Natural killer cell (primary cell): ENCODE measurements at regions not wholly inside any gene's neighbourhood (a gene's known extent, or its start where the extent isn't known, plus 50 kb on each side); places are given as distances from the start of the nearest gene placed in this dataset.

Experiments
- ATAC-seq, 3 donors: fragments of 150-1000 bp in 2 of 3; fragments of 200-7000 bp in 1 of 3; cut with Tn5 transposase; 1 replicate in 1 of 3; 2 replicates in 2 of 3; pipeline ENCODE4 v1.10.0; 2021; ENCODE audit warnings: mild to moderate bottlenecking in 2 of 3, moderate library complexity in 2 of 3
- DNase-seq, 2 donors: peaks; one replicate each; pipeline versions ENCODE4 v3.0.0 to v3.0.0-alpha.2; 2013 to 2021; ENCODE audit warnings: mixed read lengths in 1 of 2
- H3K27ac ChIP-seq: one replicate; pipeline ENCODE4 v1.5.1; 2013; ENCODE audit warnings: mild to moderate bottlenecking, low read length
- H3K27me3 ChIP-seq: one replicate; pipeline ENCODE4 v1.6.1; 2013; ENCODE audit warnings: low read length; ENCODE audit not compliant: control insufficient read depth, insufficient read depth
- H3K36me3 ChIP-seq: one replicate; pipeline ENCODE4 v1.6.1; 2013; ENCODE audit warnings: low read length; ENCODE audit not compliant: control insufficient read depth, insufficient read depth
- H3K4me1 ChIP-seq: one replicate; pipeline ENCODE4 v1.6.1; 2013; ENCODE audit warnings: low read length; ENCODE audit not compliant: control insufficient read depth, insufficient read depth
- H3K4me3 ChIP-seq: one replicate; pipeline ENCODE4 v1.5.1; 2013; ENCODE audit warnings: low read length
- H3K9me3 ChIP-seq: one replicate; pipeline ENCODE4 v1.6.1; 2013; ENCODE audit warnings: low read length; ENCODE audit not compliant: control insufficient read depth, insufficient read depth
- H3K27ac Mint-ChIP-seq, 2 donors: one replicate each; pipeline ENCODE4 v1.8.0; 2022; ENCODE audit warnings: mild to moderate bottlenecking in 2 of 2, mixed read lengths in 2 of 2, moderate library complexity in 1 of 2
- H3K27me3 Mint-ChIP-seq, 2 donors: one replicate each; pipeline ENCODE4 v1.8.0; 2022; ENCODE audit warnings: low read depth in 2 of 2, mixed read lengths in 2 of 2
- H3K36me3 Mint-ChIP-seq: one replicate; pipeline ENCODE4 v1.8.0; 2022; ENCODE audit warnings: mixed read lengths
- H3K4me1 Mint-ChIP-seq, 2 donors: one replicate each; pipeline ENCODE4 v1.8.0; 2022; ENCODE audit warnings: mixed read lengths in 2 of 2
- H3K4me3 Mint-ChIP-seq: one replicate; pipeline ENCODE4 v1.8.0; 2022; ENCODE audit warnings: mild to moderate bottlenecking, moderate library complexity, mixed read lengths
- H3K9me3 Mint-ChIP-seq, 2 donors: one replicate each; pipeline ENCODE4 v1.8.0; 2022; ENCODE audit warnings: mixed read lengths in 2 of 2
- CTCF ChIP-seq: fragments of 200-600 bp; IDR thresholded peaks from one replicate; pipeline ENCODE4 v1.8.0; 2022; ENCODE audit warnings: antibody characterized with exemption
- WGBS: methylation state at CpG from one replicate; pipeline ENCODE4 v1.1.7; 2013; ENCODE audit warnings: missing lambda C conversion rate; ENCODE audit not compliant: insufficient coverage; 5-methylcytosine and 5-hydroxymethylcytosine counted together
- intact Hi-C: fragments of 100-400 bp; cut with micrococcal nuclease; formaldehyde crosslinking; loops from one replicate; pipeline ENCODE4 v1.14.2; 2022

GRCh38 chr16:65827231-65827630 lies 539.3 kb upstream of the CDH5 start:
- no peak for TF ChIP-seq CTCF
- Mint-ChIP-seq H3K27me3 (peaks cover 0 to 8% of the 10 kb centered on the region in 2 donors), H3K9me3 (no peaks in the 10 kb centered on the region), H3K36me3 (no peaks in the 10 kb centered on the region), H3K4me3 (no peak overlapping the region), H3K4me1 (no peaks in the 10 kb centered on the region), H3K27ac (no peak overlapping the region)
- 84% methylated on average over 2 of the region's 2 CpGs for WGBS
- no peaks in the 10 kb centered on the region for H3K9me3 ChIP-seq
- intact Hi-C loops: no loop called here
- no peak overlapping the region for H3K4me3 ChIP-seq
- H3K27me3 ChIP-seq: no peaks in the 10 kb centered on the region
- ATAC-seq (no peak), DNase-seq (no peak)
- H3K27ac ChIP-seq: no peak overlapping the region
- no peaks in the 10 kb centered on the region for H3K36me3 ChIP-seq
- H3K4me1 ChIP-seq: no peaks in the 10 kb centered on the region

- TF ChIP-seq CTCF: no peak
- Mint-ChIP-seq H3K36me3 (no peaks in the 10 kb centered on the region), H3K4me3 (no peak overlapping the region), H3K27ac (no peak overlapping the region), H3K9me3 (no peaks in the 10 kb centered on the region), H3K4me1 (no peaks in the 10 kb centered on the region), H3K27me3 (peaks cover 0 to 8% of the 10 kb centered on the region in 2 donors)
- DNase-seq: no peak
- Histone ChIP-seq H3K36me3 (no peaks in the 10 kb centered on the region), H3K27me3 (no peaks in the 10 kb centered on the region), H3K4me3 (no peak overlapping the region), H3K9me3 (no peaks in the 10 kb centered on the region), H3K27ac (no peak overlapping the region), H3K4me1 (no peaks in the 10 kb centered on the region)
- no peak for ATAC-seq
- 75% methylated on average over 8 of the region's 8 CpGs for WGBS
- intact Hi-C loops: no loop called here
These were observed 541.2 kb upstream of the CDH5 start for GRCh38 chr16:65825191-65825856.

- intact Hi-C loops: no loop called here
- H3K27me3 Mint-ChIP-seq: peaks cover 0 to 4% of the 10 kb centered on the region in 2 donors
- H3K36me3 ChIP-seq: no peaks in the 10 kb centered on the region
These were observed 544.3 kb upstream of the CDH5 start for GRCh38 chr16:65822148-65822547.

More at GRCh38 chr16:65822148-65822547, 544.3 kb upstream of the CDH5 start:
- Mint-ChIP-seq H3K4me1 (no peaks in the 10 kb centered on the region), H3K4me3 (no peak overlapping the region), H3K36me3 (no peaks in the 10 kb centered on the region), H3K9me3 (no peaks in the 10 kb centered on the region), H3K27ac (no peak overlapping the region)
- Histone ChIP-seq H3K27me3 (no peaks in the 10 kb centered on the region), H3K4me1 (no peaks in the 10 kb centered on the region), H3K4me3 (no peak overlapping the region), H3K27ac (no peak overlapping the region), H3K9me3 (no peaks in the 10 kb centered on the region)
- DNase-seq (no peak), ATAC-seq (no peak)
- TF ChIP-seq CTCF: no peak
- WGBS: 81% methylated on average over 2 of the region's 2 CpGs
